ENCODE measurements at regions not wholly inside any gene's neighbourhood (a gene's known extent, or its start where the extent isn't known, plus 50 kb on each side); places are given as distances from the start of the nearest gene placed in this dataset.

DNA sequence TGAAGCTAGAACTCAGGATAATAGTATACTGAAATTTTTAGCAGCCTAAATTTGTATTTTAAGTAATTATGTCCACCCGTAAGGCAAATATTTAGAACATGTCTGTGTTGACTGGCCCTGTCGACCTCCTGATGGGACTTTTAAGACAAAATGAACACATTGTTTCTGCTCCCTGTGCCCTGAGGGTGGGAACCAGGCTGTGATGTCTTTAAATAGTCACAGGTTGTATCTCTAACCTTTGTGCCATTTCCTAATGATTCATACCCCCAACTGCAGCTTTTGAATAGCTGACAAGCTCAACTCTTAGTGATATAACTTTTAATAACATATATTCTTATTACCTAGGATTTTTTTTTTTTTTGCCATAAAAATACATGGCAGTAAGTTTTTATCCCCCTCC lies 494.9 kb upstream of the AKR1E2 start:
- Histone ChIP-seq H3K4me1 (replicated peaks; ENCODE audit: insufficient read depth) (peaks cover 14% of the 10 kb centered on the region), H2AFZ (no peak overlapping the region), H3F3A (ENCODE audit: insufficient read depth, low read depth) (no peaks in the 10 kb centered on the region), H3K79me2 (ENCODE audit: low read depth) (no peaks in the 10 kb centered on the region), H3K27ac (peak overlapping the region; percentile 20; the same call in 1 of the 2 replicates), H4K20me1 (ENCODE audit: insufficient read depth) (no peaks in the 10 kb centered on the region), H3K36me3 (ENCODE audit: low read depth) (no peaks in the 10 kb centered on the region), H3K9me3 (ENCODE audit: insufficient read depth, low read depth) (no peaks in the 10 kb centered on the region; the same call in 1 of the 2 replicates), H3K4me3 (no peak overlapping the region), H3K4me2 (peak overlapping the region; percentile 10), H3K27me3 (ENCODE audit: insufficient read depth, low read depth) (no peaks in the 10 kb centered on the region), H3K9me2 (ENCODE audit: insufficient read depth) (no peaks in the 10 kb centered on the region)
- ChIA-PET CTCF (no interaction called here), POLR2A (ENCODE audit: unreplicated experiment) (interaction anchor here (0.6 kb wide), 2 partner anchors 402 to 526 kb away, joined by 9 to 10 read pairs; no protein-coding TSS in a partner anchor)
- peak; percentile 26 to 62 for DNase-seq
- no TSS peak for BruUV-seq (replicated peaks)
- intact Hi-C loops (cut with micrococcal nuclease; ENCODE audit: unreplicated experiment) = no loop called here
- TF ChIP-seq EZH2 (IDR thresholded peaks at IDR 0.05; ENCODE audit: low read depth) = no peak
- TF ChIP-seq, protein P1, sequence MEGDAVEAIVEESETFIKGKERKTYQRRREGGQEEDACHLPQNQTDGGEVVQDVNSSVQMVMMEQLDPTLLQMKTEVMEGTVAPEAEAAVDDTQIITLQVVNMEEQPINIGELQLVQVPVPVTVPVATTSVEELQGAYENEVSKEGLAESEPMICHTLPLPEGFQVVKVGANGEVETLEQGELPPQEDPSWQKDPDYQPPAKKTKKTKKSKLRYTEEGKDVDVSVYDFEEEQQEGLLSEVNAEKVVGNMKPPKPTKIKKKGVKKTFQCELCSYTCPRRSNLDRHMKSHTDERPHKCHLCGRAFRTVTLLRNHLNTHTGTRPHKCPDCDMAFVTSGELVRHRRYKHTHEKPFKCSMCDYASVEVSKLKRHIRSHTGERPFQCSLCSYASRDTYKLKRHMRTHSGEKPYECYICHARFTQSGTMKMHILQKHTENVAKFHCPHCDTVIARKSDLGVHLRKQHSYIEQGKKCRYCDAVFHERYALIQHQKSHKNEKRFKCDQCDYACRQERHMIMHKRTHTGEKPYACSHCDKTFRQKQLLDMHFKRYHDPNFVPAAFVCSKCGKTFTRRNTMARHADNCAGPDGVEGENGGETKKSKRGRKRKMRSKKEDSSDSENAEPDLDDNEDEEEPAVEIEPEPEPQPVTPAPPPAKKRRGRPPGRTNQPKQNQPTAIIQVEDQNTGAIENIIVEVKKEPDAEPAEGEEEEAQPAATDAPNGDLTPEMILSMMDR (conservative IDR thresholded peaks at IDR 0.05) = no peak

DNA sequence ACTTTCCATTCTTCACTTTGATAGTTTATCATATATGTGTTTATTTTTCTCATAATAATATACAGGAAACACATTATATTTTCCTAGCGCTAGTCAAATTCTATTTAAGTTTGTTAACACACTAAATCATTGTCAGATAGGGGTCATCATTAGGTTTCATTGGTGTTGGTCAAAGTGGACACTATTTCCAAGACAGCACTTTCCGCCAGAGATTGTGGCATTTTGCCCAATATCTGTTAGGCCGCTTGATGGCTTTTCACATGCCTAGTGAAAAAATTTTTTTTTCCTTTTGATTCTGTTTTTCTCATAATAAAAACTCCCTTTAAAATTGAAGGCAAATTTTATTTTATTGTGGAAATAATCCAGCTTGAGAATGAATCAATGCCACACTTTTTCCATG lies 495.4 kb upstream of the AKR1E2 start:
- no peak for DNase-seq
- no peaks in the 10 kb centered on the region for H3K36me3 ChIP-seq (ENCODE audit: low read depth)
- H3F3A ChIP-seq (ENCODE audit: insufficient read depth, low read depth) = no peaks in the 10 kb centered on the region
- peak overlapping the region; percentile 20; the same call in 1 of the 2 replicates for H3K27ac ChIP-seq
- H3K79me2 ChIP-seq (ENCODE audit: low read depth) = no peaks in the 10 kb centered on the region
- H3K9me2 ChIP-seq (ENCODE audit: insufficient read depth) = no peaks in the 10 kb centered on the region
- no peaks in the 10 kb centered on the region; the same call in 1 of the 2 replicates for H3K9me3 ChIP-seq (ENCODE audit: insufficient read depth, low read depth)
- CTCF ChIA-PET = no interaction called here
- H3K4me3 ChIP-seq = no peak overlapping the region
- intact Hi-C loops (cut with micrococcal nuclease; ENCODE audit: unreplicated experiment) = no loop called here
- H3K4me1 ChIP-seq (replicated peaks; ENCODE audit: insufficient read depth) = peaks cover 14% of the 10 kb centered on the region
- H2AFZ ChIP-seq = no peak overlapping the region
- POLR2A ChIA-PET (ENCODE audit: unreplicated experiment) = no interaction called here
- peak overlapping the region; percentile 10; the same call in 1 of the 2 replicates for H3K4me2 ChIP-seq
- no peaks in the 10 kb centered on the region for H4K20me1 ChIP-seq (ENCODE audit: insufficient read depth)
- TF ChIP-seq EZH2 (IDR thresholded peaks at IDR 0.05; ENCODE audit: low read depth) = no peak
- TF ChIP-seq, protein P1 (conservative IDR thresholded peaks at IDR 0.05) = no peak
- H3K27me3 ChIP-seq (ENCODE audit: insufficient read depth, low read depth) = no peaks in the 10 kb centered on the region
- no TSS peak for BruUV-seq (replicated peaks)

DNA sequence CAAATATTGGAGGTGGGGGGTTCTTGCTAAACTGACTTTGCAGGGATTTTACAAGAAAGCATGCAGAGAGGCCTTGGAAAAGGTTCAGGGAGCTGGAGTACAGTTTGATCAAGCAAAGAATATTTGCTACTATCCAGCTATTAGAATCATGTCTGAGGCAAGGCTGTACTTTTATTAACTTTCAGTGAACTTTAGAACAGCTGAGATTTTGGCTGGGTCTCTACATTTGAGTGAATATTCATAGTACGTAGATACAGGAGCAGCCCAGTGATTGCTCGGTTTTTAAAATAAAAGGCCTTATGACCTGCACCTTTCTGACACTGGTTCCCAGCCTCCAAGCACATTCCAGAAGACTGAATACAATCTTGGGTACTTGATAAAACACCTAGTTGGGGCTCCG lies 496.8 kb upstream of the AKR1E2 start:
- no peaks in the 10 kb centered on the region for H3K36me3 ChIP-seq (ENCODE audit: low read depth)
- no peak for TF ChIP-seq EZH2 (IDR thresholded peaks at IDR 0.05; ENCODE audit: low read depth)
- TF ChIP-seq, protein P1 (conservative IDR thresholded peaks at IDR 0.05) = no peak
- H3K27me3 ChIP-seq (ENCODE audit: insufficient read depth, low read depth) = no peaks in the 10 kb centered on the region
- H3K4me2 ChIP-seq = no peak overlapping the region
- H3K9me2 ChIP-seq (ENCODE audit: insufficient read depth) = no peaks in the 10 kb centered on the region
- no peak overlapping the region for H3K4me3 ChIP-seq
- DNase-seq = no peak
- no peaks in the 10 kb centered on the region for H3K79me2 ChIP-seq (ENCODE audit: low read depth)
- no peak overlapping the region for H2AFZ ChIP-seq
- H3K27ac ChIP-seq = no peak overlapping the region
- BruUV-seq (replicated peaks) = no TSS peak
- ChIA-PET POLR2A (ENCODE audit: unreplicated experiment) (interaction anchor here (0.7 kb wide), 1 partner anchor 32 kb away, joined by 6 read pairs; no protein-coding TSS in a partner anchor), CTCF (no interaction called here)
- no peaks in the 10 kb centered on the region for H3F3A ChIP-seq (ENCODE audit: insufficient read depth, low read depth)
- H4K20me1 ChIP-seq (ENCODE audit: insufficient read depth) = no peaks in the 10 kb centered on the region
- peaks cover 14% of the 10 kb centered on the region for H3K4me1 ChIP-seq (replicated peaks; ENCODE audit: insufficient read depth)
- no peaks in the 10 kb centered on the region for H3K9me3 ChIP-seq (ENCODE audit: insufficient read depth, low read depth)
- intact Hi-C loops (cut with micrococcal nuclease; ENCODE audit: unreplicated experiment) = no loop called here
